Stomach (tissue), 8 donors: ENCODE measurements at regions not wholly inside any gene's neighbourhood (a gene's known extent, or its start where the extent isn't known, plus 50 kb on each side); places are given as distances from the start of the nearest gene placed in this dataset.
A peak's percentile ranks its signal among the peaks of the same experiment; 100 is the strongest.

Source experiments
- DNase-seq, 2 donors: peaks; one replicate each; pipeline versions ENCODE4 v3.0.0 to v3.0.0-alpha.2; 2013 to 2019
- H3K27ac ChIP-seq, 5 donors: fragments of 200-600 bp in 4 of 5; sonication (generic) in 4 of 5; one replicate each; pipeline ENCODE4 v1.5.1; 2013 to 2019; ENCODE audit warnings: mild to moderate bottlenecking in 1 of 5, moderate library complexity in 1 of 5
- H3K27me3 ChIP-seq, 3 donors: fragments of 200-600 bp; sonication (generic); one replicate each; pipeline ENCODE4 v1.5.1; 2017 to 2019; ENCODE audit warnings: mixed run types in 1 of 3
- H3K36me3 ChIP-seq, 4 donors: fragments of 200-600 bp; sonication (generic); 1 replicate in 3 of 4; 2 replicates in 1 of 4; pipeline ENCODE4 v1.5.1; 2016 to 2019
- H3K4me1 ChIP-seq, 4 donors: fragments of 200-600 bp; sonication (generic); one replicate each; pipeline ENCODE4 v1.5.1; 2016 to 2019
- H3K4me3 ChIP-seq, 4 donors: fragments of 200-600 bp; sonication (generic) in 3 of 4; one replicate each; pipeline ENCODE4 v1.5.1; 2016 to 2019; ENCODE audit warnings: mild to moderate bottlenecking in 1 of 4
- H3K9me3 ChIP-seq, 4 donors: fragments of 200-600 bp; sonication (generic); one replicate each; pipeline ENCODE4 v1.5.1; 2016 to 2019
- CTCF ChIP-seq, 7 experiments: fragments of 450-650 bp in 4 of 7; fragments of 200-600 bp in 3 of 7; sonication (generic) in 3 of 7; IDR thresholded peaks; one replicate each; pipeline ENCODE4 v1.5.1; 2016 to 2019; ENCODE audit warnings: antibody characterized with exemption in 7 of 7, control low read depth in 2 of 7, mild to moderate bottlenecking in 1 of 7
- EP300 ChIP-seq: sonication (generic); formaldehyde crosslinking; IDR thresholded peaks from one replicate; pipeline ENCODE4 v1.6.1; 2017; ENCODE audit warnings: antibody characterized with exemption
- POLR2A ChIP-seq, 4 donors: fragments of 450-650 bp; IDR thresholded peaks; one replicate each; pipeline ENCODE4 v1.6.1; 2016; ENCODE audit warnings: antibody characterized with exemption in 4 of 4, control low read depth in 2 of 4, mild to moderate bottlenecking in 1 of 4, moderate library complexity in 1 of 4
- POLR2AphosphoS5 ChIP-seq, 3 donors: sonication (generic); formaldehyde crosslinking; IDR thresholded peaks; one replicate each; pipeline ENCODE4 v1.6.1; 2016; ENCODE audit warnings: antibody characterized with exemption in 3 of 3
- WGBS, 5 donors: extraction: QIAGEN DNeasy Blood & Tissue Kit in 3 of 5; methylation state at CpG; one replicate each; pipeline versions ENCODE4 v1.1.5 to v1.1.7; 2013 to 2018; 5-methylcytosine and 5-hydroxymethylcytosine counted together
- intact Hi-C: fragments of 100-400 bp; cut with DNase I; formaldehyde crosslinking; loops from one replicate; pipeline ENCODE4 v1.15.1; 2023; ENCODE audit warnings: low total_unique reads
- donor health status: healthy with polysubstance abuse.
- donor health status: Bipolar disorder and iron deficiency.
- donor health status: healthy.

GRCh38 chr2:30351116-30351515 lies 95.9 kb upstream of the LCLAT1 start:
- no peak for TF ChIP-seq POLR2AphosphoS5 (IDR thresholded peaks at IDR 0.05)
- no peak for TF ChIP-seq POLR2A (IDR thresholded peaks at IDR 0.05)
- no peak for TF ChIP-seq EP300
- TF ChIP-seq CTCF (IDR thresholded peaks at IDR 0.05), result no peak
- peak in 1 of 2 donors; percentile 61 for DNase-seq
- Histone ChIP-seq H3K4me1 (peaks cover 0 to 9% (median 2%) of the 10 kb centered on the region in 4 donors), H3K9me3 (no peaks in the 10 kb centered on the region), H3K27me3 (no peaks in the 10 kb centered on the region), H3K36me3 (no peaks in the 10 kb centered on the region), H3K4me3 (no peak overlapping the region), H3K27ac (no peak overlapping the region)
- 51 to 71% (median 66%) methylated on average over 9 of the region's 9 CpGs for WGBS, 5 donors
- intact Hi-C loops, result no loop called here

DNA sequence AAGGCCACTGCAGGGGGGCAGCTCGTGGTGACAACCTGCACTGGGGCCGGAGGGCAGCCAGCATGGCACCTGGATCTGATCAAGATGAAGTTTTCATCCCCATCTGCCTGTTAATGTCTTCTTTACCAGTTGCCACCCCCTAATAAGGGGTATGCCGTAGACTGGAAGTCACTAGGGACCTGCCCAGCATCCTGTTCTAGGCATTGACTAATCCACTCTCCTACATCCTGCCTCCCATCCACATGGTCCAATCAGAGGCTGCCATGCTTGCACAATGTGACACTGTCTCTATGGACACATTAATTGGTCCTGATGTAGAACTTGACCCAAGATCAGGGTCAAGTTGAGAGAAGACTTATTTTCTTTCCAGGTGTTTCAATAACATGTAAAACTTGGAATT lies 95.1 kb upstream of the LCLAT1 start:
- H3K27ac ChIP-seq, result no peak overlapping the region
- intact Hi-C loops, result no loop called here
- H3K27me3 ChIP-seq, result no peaks in the 10 kb centered on the region
- H3K9me3 ChIP-seq, result no peaks in the 10 kb centered on the region
- no peaks in the 10 kb centered on the region for H3K36me3 ChIP-seq
- H3K4me1 ChIP-seq, result peaks cover 0 to under 1% (median under 1%) of the 10 kb centered on the region in 4 donors
- no peak overlapping the region for H3K4me3 ChIP-seq
- DNase-seq, result no peak
- TF ChIP-seq POLR2A (IDR thresholded peaks at IDR 0.05) (no peak), EP300 (no peak), CTCF (IDR thresholded peaks at IDR 0.05) (no peak), POLR2AphosphoS5 (IDR thresholded peaks at IDR 0.05) (no peak)
- WGBS, 5 donors, result 74 to 86% (median 79%) methylated on average over 3 of the region's 3 CpGs

GRCh38 chr2:30354150-30354549 lies 92.9 kb upstream of the LCLAT1 start:
- Histone ChIP-seq H3K4me3 (no peak overlapping the region), H3K9me3 (no peaks in the 10 kb centered on the region), H3K4me1 (peaks cover 0 to 2% (median 0%) of the 10 kb centered on the region in 4 donors), H3K36me3 (no peaks in the 10 kb centered on the region), H3K27ac (no peak overlapping the region), H3K27me3 (no peaks in the 10 kb centered on the region)
- DNase-seq, result no peak
- 82 to 94% (median 89%) methylated on average over 2 of the region's 2 CpGs for WGBS, 5 donors
- intact Hi-C loops, result no loop called here
- TF ChIP-seq POLR2A (IDR thresholded peaks at IDR 0.05), result no peak
- TF ChIP-seq CTCF (IDR thresholded peaks at IDR 0.05), result no peak
- TF ChIP-seq EP300, result no peak
- no peak for TF ChIP-seq POLR2AphosphoS5 (IDR thresholded peaks at IDR 0.05)

- TF ChIP-seq POLR2AphosphoS5 (IDR thresholded peaks at IDR 0.05) (no peak), EP300 (no peak), POLR2A (IDR thresholded peaks at IDR 0.05) (no peak), CTCF (IDR thresholded peaks at IDR 0.05) (no peak)
Measured at GRCh38 chr2:30354621-30355020, 92.4 kb upstream of the LCLAT1 start.

More at GRCh38 chr2:30354621-30355020, 92.4 kb upstream of the LCLAT1 start:
- DNase-seq, result no peak
- Histone ChIP-seq H3K4me3 (no peak overlapping the region), H3K9me3 (no peaks in the 10 kb centered on the region), H3K27ac (no peak overlapping the region), H3K36me3 (no peaks in the 10 kb centered on the region), H3K27me3 (no peaks in the 10 kb centered on the region), H3K4me1 (peaks cover under 1 to 7% (median 2%) of the 10 kb centered on the region in 4 donors)
- 58 to 88% (median 75%) methylated on average over 1 of the region's 1 CpG for WGBS, 5 donors
- intact Hi-C loops, result no loop called here
